DMS79 treated with DMSO at 0.1 percent for 48 hours (cell line): ENCODE measurements at regions not wholly inside any gene's neighbourhood (a gene's known extent, or its start where the extent isn't known, plus 50 kb on each side); places are given as distances from the start of the nearest gene placed in this dataset.

Experiments
- DNase-seq: peaks from one replicate; lab custom pipeline; 2025; lab: John Stamatoyannopoulos, UW

DNA sequence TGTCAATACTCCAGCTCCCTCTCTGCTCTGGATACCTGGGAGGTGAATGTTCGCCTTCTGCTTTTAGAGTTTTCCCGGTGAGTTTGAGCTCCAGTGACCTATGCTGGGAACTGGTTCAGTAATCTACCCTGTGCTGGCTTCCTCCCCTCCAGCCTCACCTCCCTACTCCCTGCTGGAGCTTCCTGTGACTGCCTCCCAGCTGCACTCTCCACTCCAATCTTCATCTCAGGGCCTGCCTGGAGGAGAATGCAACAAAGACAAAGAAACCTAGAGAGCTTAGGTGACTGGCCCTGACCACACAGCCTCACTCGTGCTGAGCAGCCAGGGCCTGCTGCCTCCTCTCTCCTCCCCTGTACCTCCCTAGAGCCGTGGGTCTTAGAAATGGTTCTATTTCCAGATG, 101.6 kb upstream of the FOXF1 start:
- DNase-seq = no peak

DNA sequence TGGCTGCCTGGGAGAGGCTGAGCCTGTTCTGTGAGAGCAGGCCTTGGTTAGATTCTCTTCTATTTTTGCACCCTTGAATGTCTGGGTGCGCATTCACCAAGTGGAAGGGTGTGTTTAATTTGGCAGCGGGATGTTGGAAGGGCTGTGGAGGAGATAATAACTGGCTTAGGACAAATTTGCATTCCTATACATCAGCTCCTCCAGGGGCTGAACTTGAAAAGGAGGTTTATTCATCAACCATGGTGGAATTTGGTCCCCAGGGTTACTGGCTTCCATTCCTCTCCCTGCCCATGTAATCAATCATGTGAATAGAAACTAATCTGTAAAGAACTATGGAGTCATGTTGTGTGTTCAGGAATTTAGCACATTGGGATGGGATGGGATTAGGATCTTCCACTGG, 100.2 kb upstream of the FOXF1 start:
- DNase-seq = no peak

DNA sequence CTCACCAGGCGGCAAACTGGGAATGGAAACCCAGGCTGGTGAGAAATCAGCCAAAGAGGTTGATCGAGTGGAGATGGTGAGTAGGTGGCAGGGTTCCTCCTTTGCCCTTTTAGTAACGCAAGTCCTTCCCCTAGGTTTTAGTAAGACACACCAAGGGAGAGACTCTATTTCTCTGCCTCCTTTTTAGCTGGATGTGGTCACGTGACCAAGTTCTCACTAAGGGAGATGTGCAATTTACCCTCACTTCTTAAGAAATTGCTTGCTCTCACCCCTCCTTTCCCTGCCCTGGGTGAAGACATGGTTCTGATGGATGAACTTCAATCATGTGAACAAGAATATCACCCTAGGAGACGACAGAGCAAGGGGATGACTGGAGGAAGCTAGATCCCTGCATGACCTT, 99.8 kb upstream of the FOXF1 start:
- no peak for DNase-seq

DNA sequence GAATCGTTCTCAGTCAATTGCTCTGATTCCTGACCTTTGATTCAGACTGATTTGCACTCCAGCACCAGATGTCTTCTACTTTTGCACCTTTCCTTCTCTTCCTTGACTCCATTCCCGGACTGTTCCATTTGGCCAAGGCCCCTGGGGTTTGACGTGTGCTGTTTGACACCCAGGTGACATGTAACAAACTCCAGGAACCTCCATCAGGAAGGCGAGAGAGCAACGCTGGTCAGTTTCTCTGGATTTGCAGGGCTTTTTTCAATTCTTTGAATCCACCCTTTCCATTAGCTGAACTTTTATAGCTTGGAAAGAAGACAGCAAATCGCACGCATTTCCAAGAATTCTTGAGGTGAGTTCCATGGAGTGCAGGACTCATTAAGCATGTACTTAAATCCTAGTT, 98.4 kb upstream of the FOXF1 start:
- DNase-seq = no peak

- no peak for DNase-seq
Measured at GRCh38 chr16:86414991-86415740, 95.2 kb upstream of the FOXF1 start.

DNA sequence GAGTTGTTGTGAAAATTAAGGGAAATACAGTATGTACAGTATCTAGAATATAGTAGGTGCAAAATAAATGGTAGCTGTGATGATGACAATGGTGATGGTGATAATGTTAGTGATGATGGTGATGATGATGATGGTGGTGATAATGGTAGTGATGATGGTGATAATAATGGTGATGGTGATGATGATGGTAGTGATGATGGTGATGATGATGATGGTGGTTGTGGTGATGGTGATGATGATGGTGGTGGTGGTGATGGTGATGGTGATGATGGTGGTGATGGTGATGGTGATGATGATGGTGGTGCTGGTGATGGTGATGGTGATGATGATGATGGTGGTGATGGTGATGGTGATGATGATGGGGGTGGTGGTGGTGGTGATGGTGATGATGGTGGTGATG, 91.3 kb upstream of the FOXF1 start:
- no peak for DNase-seq

- no peak for DNase-seq
Measured at GRCh38 chr16:86419518-86419917, 90.8 kb upstream of the FOXF1 start.

GRCh38 chr16:86421995-86422394, 88.3 kb upstream of the FOXF1 start:
- no peak for DNase-seq

DNA sequence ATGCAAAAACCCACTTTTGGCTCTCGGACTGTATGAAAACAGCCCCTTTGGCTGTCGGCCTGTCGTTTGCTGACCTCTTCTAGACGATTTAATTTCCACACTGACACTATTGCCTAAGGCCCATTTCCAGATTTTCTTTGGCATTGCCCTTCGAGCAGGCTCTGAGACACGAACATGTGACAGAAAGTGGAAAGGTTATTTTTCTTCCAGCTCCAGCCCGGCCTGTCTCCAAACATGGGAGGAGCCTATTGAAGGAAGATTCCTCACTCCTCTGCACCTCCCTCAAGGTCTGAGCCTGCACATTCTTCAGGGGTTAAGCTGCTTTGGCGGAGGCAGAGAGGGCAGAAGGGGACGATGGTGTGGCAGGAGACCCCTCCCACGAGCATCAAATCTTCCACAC, 85.9 kb upstream of the FOXF1 start:
- DNase-seq = no peak

GRCh38 chr16:86424985-86425384, 85.3 kb upstream of the FOXF1 start:
- no peak for DNase-seq

DNA sequence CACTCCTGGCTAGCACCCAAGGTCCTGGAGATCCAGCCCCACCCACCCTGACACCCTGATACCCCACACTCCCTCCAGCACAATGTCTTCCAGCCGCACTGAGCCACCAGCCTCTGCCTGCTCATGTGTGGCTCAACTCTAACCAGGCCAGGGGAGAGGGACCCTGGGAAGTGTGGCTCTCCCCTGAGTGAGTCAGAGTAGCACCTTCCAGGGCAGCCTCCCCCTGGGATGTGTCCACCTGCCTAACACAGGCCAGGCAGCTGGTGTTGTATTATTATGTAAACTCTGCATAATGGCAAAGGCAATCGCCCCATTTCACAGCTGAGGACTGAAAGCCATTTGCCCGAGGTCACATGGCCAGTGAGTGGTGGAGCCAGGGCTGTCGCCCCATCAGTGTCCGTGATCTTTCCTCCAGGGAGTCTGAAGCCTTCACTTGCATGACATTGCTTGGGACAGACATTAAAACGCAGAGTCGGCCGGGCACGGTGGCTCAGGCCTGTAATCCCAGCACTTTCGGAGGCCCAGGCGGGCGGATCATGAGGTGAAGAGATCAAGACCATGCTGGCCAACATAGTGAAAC, 84.2 kb upstream of the FOXF1 start:
- DNase-seq = no peak

GRCh38 chr16:86427433-86427851, 82.9 kb upstream of the FOXF1 start:
- DNase-seq = no peak

- DNase-seq = no peak
Measured at GRCh38 chr16:86428729-86429517, 81.4 kb upstream of the FOXF1 start.

GRCh38 chr16:86429663-86430062, 80.7 kb upstream of the FOXF1 start:
- no peak for DNase-seq

DNA sequence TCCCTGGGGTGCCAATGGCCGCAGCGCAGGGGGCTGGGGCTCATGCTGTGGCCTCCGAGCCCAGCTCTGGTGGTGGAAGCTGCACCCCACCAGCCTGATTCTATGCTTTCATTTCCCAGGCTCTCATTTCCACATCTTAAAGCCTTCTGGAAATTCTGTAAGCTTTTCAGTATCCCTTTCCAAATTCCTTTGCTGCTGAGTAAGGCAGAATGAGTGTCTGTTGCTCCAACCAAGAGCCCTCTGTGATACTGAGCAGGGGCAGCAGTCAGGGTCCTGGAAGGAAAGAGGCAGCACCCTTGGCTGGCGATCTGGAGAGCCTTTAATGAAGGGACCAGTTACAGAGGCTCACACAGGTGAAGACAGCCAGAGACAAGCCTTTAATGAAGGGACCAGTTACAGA, 79.5 kb upstream of the FOXF1 start:
- no peak for DNase-seq

DNA sequence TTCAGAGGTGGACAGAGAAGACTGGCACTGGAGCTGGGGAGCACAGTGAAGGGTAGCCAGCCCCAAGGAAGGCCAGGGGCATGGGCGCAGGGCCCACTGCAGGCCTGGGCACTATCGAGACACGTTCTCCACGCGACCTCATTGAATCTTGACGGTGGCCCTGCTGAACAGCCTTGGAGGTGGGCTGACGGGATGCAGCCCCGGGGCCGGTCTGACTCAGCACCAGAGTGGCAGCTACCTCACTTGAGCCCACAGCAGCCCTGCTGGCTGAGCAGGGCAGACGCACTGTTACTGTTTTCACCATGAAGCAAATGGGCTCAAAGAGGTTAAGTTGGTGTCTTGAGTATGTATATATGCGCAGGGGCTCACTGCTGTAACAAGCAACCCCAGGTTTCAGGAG, 78.8 kb upstream of the FOXF1 start:
- DNase-seq = no peak

GRCh38 chr16:86432048-86432447, 78.3 kb upstream of the FOXF1 start:
- DNase-seq = no peak

DNA sequence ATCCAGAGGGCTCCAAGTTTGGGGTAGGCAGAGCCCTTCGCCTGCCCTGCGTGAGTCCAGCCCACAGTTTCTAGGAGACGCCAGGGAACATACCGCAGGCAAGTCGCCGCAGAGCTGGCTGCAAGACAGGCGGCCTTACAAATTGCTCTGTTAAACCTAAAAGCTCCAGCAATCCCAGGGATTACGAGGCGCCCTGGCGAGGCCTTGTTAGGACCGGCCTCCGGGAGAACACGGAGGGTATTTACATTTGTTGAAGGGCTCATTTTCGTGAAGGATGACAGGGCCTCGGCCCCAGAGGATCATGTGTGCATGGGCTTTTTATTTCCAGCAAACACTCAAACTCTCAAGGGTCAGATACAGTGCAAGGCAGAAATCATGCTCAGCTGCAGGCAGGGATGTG, 77.6 kb upstream of the FOXF1 start:
- DNase-seq = no peak

DNA sequence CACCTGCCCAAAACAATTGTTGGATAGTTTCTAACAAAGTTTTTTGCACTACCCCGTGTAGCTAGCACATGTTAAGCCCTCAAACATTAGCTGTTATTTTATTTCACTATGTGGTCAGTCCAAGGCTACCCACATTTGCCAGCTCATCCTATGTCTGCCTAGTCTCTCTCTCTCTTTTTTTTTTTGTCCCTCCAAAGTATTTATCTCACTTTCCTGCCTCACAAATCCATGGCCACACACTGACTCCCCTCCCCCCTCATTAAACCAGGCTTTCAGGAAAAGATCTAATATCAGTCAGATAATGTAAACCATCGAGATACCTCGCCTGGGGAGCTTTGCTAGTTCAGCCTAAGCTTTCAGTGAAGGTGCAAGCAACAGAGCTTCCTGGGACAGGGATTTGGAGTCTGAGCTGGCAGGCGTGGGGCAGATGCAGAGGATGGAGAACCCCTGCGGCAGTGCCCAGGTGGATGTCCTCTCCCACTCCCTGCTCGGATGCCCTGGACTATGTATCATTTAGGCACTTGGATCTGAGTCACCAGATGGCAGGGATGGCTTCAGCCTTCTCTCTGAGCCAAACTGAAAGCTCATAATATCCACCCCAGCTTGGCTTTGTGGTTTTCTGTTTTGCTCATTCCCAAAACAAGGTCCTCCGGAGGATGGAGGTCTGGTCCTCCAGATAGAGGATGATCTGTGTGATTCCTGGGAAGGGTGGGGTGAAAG, 73.7 kb upstream of the FOXF1 start:
- DNase-seq = no peak

DNA sequence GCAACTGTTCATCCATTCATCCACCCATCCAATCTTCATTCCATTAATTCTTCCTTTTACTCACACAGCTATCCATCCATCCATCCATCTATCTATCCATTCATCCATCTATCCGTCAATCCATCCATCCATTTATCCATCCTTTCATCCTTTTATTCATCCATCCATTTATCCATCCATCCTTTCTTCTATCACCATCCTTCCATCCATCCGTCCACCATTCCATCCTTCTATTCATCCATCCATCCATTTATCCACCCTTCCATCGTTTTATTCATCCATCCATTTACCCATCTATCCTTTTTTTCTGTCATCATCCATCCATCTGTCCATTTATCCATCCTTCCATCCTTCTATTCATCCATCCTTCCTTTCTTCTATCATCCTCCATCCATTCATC, 73.0 kb upstream of the FOXF1 start:
- no peak for DNase-seq

- no peak for DNase-seq
Measured at GRCh38 chr16:86442703-86443102, 67.6 kb upstream of the FOXF1 start.

DNA sequence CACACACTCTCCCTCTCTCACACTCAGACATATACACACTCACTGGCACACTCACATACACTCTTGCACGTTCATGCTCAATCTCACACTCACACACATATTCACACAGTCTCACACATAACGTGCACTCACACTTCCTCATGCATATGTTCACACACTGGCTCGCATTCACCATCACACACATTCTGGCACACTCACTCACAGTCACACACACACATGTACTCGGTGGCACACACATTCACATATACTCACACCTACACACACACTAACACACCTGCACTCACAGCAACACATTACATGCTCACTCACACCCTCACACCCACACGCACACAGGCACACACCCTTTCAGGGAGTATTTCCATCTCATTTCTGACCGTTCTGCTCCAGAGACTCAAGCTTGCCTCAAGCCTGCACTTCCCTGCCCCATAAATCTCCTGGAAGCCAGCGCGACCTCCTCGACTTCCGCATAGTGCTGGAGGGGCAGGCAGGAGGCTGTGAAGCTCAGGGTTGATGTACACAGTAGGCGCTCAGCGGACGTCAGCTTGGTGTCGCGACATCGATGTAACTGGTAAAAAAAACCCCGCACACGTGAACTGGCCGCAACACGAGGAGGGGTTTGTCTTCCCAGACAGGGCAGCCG, 66.7 kb upstream of the FOXF1 start:
- DNase-seq = no peak
